ENCODE measurements at regions not wholly inside any gene's neighbourhood (a gene's known extent, or its start where the extent isn't known, plus 50 kb on each side); places are given as distances from the start of the nearest gene placed in this dataset.
"Not testable (repeated sequence)": the region's sequence is repeated elsewhere in the genome, so short reads cannot be mapped to it uniquely, and the experiment has no call there.

- TF ChIP-seq, protein P1, sequence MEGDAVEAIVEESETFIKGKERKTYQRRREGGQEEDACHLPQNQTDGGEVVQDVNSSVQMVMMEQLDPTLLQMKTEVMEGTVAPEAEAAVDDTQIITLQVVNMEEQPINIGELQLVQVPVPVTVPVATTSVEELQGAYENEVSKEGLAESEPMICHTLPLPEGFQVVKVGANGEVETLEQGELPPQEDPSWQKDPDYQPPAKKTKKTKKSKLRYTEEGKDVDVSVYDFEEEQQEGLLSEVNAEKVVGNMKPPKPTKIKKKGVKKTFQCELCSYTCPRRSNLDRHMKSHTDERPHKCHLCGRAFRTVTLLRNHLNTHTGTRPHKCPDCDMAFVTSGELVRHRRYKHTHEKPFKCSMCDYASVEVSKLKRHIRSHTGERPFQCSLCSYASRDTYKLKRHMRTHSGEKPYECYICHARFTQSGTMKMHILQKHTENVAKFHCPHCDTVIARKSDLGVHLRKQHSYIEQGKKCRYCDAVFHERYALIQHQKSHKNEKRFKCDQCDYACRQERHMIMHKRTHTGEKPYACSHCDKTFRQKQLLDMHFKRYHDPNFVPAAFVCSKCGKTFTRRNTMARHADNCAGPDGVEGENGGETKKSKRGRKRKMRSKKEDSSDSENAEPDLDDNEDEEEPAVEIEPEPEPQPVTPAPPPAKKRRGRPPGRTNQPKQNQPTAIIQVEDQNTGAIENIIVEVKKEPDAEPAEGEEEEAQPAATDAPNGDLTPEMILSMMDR (tag by site-specific recombination; IDR thresholded peaks at IDR 0.05), result not testable (repeated sequence)
- TF ChIP-seq ZNF132 (tag by site-specific recombination; IDR thresholded peaks at IDR 0.05; ENCODE audit: borderline replicate concordance); ZNF23 (tag by site-specific recombination; IDR thresholded peaks at IDR 0.05; ENCODE audit: borderline replicate concordance); REST (tag by site-specific recombination; IDR thresholded peaks at IDR 0.05): not testable (repeated sequence)
- TF ChIP-seq, protein P2, sequence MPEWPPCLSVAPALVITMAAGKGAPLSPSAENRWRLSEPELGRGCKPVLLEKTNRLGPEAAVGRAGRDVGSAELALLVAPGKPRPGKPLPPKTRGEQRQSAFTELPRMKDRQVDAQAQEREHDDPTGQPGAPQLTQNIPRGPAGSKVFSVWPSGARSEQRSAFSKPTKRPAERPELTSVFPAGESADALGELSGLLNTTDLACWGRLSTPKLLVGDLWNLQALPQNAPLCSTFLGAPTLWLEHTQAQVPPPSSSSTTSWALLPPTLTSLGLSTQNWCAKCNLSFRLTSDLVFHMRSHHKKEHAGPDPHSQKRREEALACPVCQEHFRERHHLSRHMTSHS (tag by site-specific recombination; IDR thresholded peaks at IDR 0.05), result not testable (repeated sequence)
Observed at GRCh38 chr5:130897537-130898195, 267.4 kb downstream of the HINT1 start.
